ENCODE measurements at regions not wholly inside any gene's neighbourhood (a gene's known extent, or its start where the extent isn't known, plus 50 kb on each side); places are given as distances from the start of the nearest gene placed in this dataset.
"Not testable (repeated sequence)": the region's sequence is repeated elsewhere in the genome, so short reads cannot be mapped to it uniquely, and the experiment has no call there.

- DNase-seq = no peak
- intact Hi-C loops (cut with DNase I) = loop anchor here in 1 of 10 donors (5.0 kb wide), 1 partner anchor 887 kb away; no protein-coding TSS in a partner anchor
These were observed 121.4 kb downstream of the ADSS2 start for GRCh38 chr1:244330318-244330625.

GRCh38 chr1:244332761-244333160 is 118.9 kb downstream of the ADSS2 start:
- H3K4me3 ChIP-seq, H3K27ac ChIP-seq, DNase-seq, H3K27me3 ChIP-seq, H3K4me1 ChIP-seq, H3K36me3 ChIP-seq, ATAC-seq: not testable (repeated sequence)
- H3K9me3 ChIP-seq = peaks cover 0 to 31% (median 10%) of the 10 kb centered on the region in 11 donors
- 76 to 92% methylated on average over 2 of the region's 2 CpGs for WGBS, 2 donors
- intact Hi-C loops (cut with DNase I) = loop anchor here in 1 of 10 donors (5.0 kb wide), 1 partner anchor 885 kb away; no protein-coding TSS in a partner anchor

More at GRCh38 chr1:244330318-244330625, 121.4 kb downstream of the ADSS2 start:
- ATAC-seq = no peak
- no peak for TF ChIP-seq CTCF (IDR thresholded peaks at IDR 0.05)
- H3K4me1 ChIP-seq = peaks cover 0 to 6% (median 0%) of the 10 kb centered on the region in 9 donors
- H3K9me3 ChIP-seq = peaks cover 0 to 36% (median 11%) of the 10 kb centered on the region in 11 donors
- no peak overlapping the region for H3K27ac ChIP-seq
- no peaks in the 10 kb centered on the region for H3K36me3 ChIP-seq
- peaks cover 0 to 4% (median 0%) of the 10 kb centered on the region in 7 donors for H3K27me3 ChIP-seq
- 91 to 95% methylated on average over 2 of the region's 2 CpGs for WGBS, 2 donors
- no peak overlapping the region for H3K4me3 ChIP-seq

GRCh38 chr1:244334315-244334714 is 117.4 kb downstream of the ADSS2 start:
- intact Hi-C loops (cut with DNase I) = loop anchor here in 1 of 10 donors (5.0 kb wide), 1 partner anchor 883 kb away; no protein-coding TSS in a partner anchor
- DNase-seq, H3K27ac ChIP-seq, H3K27me3 ChIP-seq, H3K4me1 ChIP-seq, ATAC-seq, H3K4me3 ChIP-seq, H3K36me3 ChIP-seq: not testable (repeated sequence)
- WGBS, 2 donors = 89 to 92% methylated on average over 2 of the region's 2 CpGs
- H3K9me3 ChIP-seq = peaks cover 0 to 15% (median 0%) of the 10 kb centered on the region in 11 donors

- WGBS, 2 donors = 97 to 98% methylated on average over 4 of the region's 4 CpGs
- H3K4me3 ChIP-seq, H3K27me3 ChIP-seq, ATAC-seq, H3K27ac ChIP-seq, H3K36me3 ChIP-seq, H3K9me3 ChIP-seq, DNase-seq, H3K4me1 ChIP-seq: not testable (repeated sequence)
- intact Hi-C loops (cut with DNase I) = loop anchor here in 1 of 10 donors (5.0 kb wide), 1 partner anchor 882 kb away; no protein-coding TSS in a partner anchor
These were observed 116.9 kb downstream of the ADSS2 start for GRCh38 chr1:244334842-244335241.

- no peak for TF ChIP-seq CTCF (IDR thresholded peaks at IDR 0.05)
- Histone ChIP-seq H3K27me3 (peaks cover 0 to 10% (median 0%) of the 10 kb centered on the region in 7 donors), H3K36me3 (no peaks in the 10 kb centered on the region), H3K27ac (no peak overlapping the region), H3K9me3 (peaks cover 0 to 4% (median 0%) of the 10 kb centered on the region in 11 donors), H3K4me1 (no peaks in the 10 kb centered on the region), H3K4me3 (no peak overlapping the region)
- no peak for ATAC-seq
- 82 to 87% methylated on average over 7 of the region's 7 CpGs for WGBS, 2 donors
- no peak for DNase-seq
- intact Hi-C loops (cut with DNase I) = no loop called here
These were observed 116.3 kb downstream of the ADSS2 start for GRCh38 chr1:244335456-244335855.

GRCh38 chr1:244336232-244336899 is 115.3 kb downstream of the ADSS2 start:
- peaks cover 0 to 2% (median 0%) of the 10 kb centered on the region in 9 donors for H3K4me1 ChIP-seq
- no peak overlapping the region for H3K27ac ChIP-seq
- H3K36me3 ChIP-seq = no peaks in the 10 kb centered on the region
- ATAC-seq (no peak), DNase-seq (no peak)
- H3K4me3 ChIP-seq = no peak overlapping the region
- no peak for TF ChIP-seq CTCF (IDR thresholded peaks at IDR 0.05)
- H3K27me3 ChIP-seq = peaks cover 0 to 10% (median 0%) of the 10 kb centered on the region in 7 donors
- 86% methylated on average over 12 of the region's 12 CpGs for WGBS, 2 donors
- H3K9me3 ChIP-seq = peaks cover 0 to 4% (median 0%) of the 10 kb centered on the region in 11 donors
- intact Hi-C loops (cut with DNase I) = no loop called here
